ENCODE measurements at regions not wholly inside any gene's neighbourhood (a gene's known extent, or its start where the extent isn't known, plus 50 kb on each side); places are given as distances from the start of the nearest gene placed in this dataset.

- TF ChIP-seq CTCF (IDR thresholded peaks at IDR 0.05) (no peak), POLR2A (IDR thresholded peaks at IDR 0.05) (no peak)
These were observed 180.8 kb upstream of the SVIL start for GRCh38 chr10:29815572-29815971.

All from lower leg skin (tissue), 3 donors.